HG02981 (cell line): ENCODE measurements at regions not wholly inside any gene's neighbourhood (a gene's known extent, or its start where the extent isn't known, plus 50 kb on each side); places are given as distances from the start of the nearest gene placed in this dataset.

Source experiments
- ATAC-seq: cut with Tn5 transposase; IDR thresholded peaks from one replicate; pipeline ENCODE4 v1.9.1; 2021; ENCODE audit warnings: mild to moderate bottlenecking, moderate library complexity; ENCODE audit not compliant: unreplicated experiment

DNA sequence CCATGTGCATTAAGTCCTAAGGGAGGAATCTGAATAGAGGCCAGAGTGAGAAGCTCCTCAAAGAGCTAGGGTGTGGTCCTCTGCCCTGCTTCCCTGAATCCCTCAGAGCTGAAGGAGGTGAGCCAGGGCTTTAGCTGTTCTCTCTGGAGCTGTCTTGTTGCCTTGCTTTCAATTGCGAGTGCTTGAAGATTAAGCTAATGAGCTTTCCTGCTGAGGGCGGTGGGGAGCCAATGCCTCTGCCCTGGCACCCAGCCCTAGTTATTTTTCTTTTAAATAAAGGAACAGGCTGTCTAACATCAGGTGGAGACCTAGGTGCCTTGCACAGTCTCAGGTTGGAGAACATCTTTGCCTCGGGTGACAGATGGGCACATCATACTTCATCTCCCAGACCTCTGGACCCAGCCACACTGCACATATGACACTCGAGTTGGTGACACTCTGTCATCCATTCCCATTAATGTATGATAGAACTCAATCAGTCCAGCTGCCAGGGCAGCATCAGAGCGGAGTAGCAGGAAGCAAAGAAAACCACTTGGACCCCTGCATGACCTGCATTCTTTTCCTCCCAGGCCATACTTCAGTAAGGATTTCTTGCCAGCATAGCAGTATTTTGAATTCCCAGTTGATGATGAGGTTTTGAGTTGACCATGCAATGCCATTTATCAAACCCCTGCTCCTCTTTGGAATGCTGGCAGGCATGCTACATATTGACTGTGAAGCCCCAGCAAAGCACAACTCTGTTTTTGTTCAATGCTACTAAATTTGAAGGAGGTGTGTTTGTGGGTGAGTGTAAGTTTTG, 292.7 kb downstream of the RNF144A start:
- no peak for ATAC-seq

DNA sequence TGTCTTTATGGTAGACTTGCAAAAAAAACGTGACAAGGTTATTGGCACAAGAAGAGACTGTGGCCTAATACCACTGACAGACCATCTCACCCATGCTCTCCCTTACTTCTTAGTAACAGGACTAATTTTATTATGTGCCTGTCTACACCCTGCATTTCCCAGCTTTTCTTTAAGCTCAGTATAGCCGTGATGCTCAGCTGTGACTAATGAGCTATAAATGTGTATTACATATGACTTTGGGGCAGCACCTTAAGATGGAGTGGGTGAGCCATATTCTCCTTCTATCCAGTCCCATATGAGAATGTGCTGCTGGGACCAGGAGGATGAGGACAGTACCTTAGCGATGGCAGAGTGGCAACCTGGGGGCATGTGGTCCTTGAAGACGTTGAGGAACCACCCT, 293.5 kb downstream of the RNF144A start:
- ATAC-seq: no peak

DNA sequence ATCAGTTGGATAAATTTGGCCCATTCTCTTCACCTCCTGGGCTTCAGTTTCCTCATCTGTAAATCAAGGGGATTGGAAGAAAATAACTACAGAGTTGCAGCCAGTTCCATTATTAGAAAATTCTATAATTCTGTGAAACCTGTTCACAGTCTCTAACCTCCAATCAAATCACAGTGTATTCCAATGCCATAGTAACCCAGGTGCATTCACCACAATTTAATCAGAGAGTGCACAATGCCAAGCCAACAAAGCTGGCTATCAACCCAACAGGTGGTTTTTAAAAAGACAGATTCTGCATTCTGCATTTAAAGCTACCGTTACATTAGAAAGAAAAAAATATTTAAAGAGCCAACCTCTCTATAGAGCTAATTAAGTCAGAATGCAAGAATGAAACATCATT, 308.6 kb downstream of the RNF144A start:
- no peak for ATAC-seq

DNA sequence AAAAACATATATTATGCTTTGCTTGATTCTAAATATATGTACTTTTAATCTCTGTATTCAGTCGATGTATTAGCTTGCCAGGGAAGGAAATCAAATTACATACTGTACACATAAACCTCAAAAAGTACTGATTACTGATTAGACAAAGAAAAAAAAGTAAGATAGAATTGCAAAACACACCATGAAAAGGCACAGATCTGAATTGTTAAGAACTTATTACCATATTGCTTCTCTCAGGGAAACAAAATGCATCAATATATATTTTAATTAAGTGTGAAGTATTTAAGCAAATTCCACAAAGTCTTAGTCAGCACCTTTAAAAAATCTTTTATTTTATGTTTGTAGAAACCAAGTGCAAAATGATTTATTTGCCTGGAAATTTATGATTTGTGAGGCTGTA, 309.3 kb downstream of the RNF144A start:
- no peak for ATAC-seq

DNA sequence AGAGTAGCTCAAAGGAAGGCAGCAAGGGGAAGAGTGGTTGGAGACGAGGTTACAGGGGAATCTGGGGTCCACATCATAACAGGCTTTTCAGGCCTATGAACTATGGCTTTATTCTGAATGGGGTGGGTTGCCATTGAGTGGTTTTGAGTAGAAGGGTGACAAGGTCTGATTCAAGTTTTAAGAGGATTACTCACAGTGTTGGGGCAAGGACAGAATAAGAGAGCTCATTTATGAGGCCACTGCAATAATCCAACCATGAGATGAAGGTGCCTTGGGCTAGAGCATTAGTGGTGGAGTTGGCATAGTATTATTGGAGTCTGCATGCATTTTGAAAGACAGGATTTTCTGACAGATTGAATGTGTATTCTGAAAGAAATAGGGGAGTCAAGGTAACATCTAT, 315.9 kb downstream of the RNF144A start:
- no peak for ATAC-seq

DNA sequence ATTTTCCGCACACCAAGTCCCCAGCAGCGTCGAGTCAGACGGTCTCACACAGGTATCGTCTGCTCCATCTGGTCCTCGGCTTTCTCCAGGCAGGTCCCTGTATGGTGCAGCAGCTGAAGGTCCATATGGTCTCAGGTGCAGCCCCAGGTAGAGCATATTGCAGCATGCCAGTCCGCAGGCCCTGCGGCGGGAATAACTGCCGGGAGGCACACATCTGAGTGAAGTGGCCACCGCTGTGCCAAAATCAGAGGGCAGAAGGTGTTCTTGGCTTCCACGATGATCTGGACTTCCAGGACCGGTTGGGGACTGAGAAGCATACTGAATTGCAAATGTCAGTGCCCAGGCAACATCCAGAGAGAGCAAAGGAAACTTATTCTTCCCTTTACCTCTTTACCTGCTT, 320.3 kb downstream of the RNF144A start:
- ATAC-seq: no peak

DNA sequence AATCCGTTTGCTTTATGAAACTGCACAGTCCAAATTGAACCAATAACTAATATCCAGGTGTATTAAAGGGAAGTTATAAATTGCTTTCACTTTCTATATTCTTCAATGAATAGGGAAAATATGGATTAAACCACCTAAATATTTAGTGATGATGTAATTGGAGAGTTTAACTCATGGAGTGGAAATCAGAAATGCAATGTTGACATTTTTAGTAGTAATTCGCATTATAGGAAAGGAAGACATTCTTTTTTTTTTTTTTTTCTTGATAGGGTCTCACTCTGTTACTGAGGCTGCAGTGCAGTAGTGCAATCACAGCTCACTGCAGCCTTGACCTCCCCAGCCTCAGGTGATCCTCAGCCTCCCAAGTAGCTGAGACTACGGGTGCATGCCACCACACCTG, 321.9 kb downstream of the RNF144A start:
- ATAC-seq: no peak

DNA sequence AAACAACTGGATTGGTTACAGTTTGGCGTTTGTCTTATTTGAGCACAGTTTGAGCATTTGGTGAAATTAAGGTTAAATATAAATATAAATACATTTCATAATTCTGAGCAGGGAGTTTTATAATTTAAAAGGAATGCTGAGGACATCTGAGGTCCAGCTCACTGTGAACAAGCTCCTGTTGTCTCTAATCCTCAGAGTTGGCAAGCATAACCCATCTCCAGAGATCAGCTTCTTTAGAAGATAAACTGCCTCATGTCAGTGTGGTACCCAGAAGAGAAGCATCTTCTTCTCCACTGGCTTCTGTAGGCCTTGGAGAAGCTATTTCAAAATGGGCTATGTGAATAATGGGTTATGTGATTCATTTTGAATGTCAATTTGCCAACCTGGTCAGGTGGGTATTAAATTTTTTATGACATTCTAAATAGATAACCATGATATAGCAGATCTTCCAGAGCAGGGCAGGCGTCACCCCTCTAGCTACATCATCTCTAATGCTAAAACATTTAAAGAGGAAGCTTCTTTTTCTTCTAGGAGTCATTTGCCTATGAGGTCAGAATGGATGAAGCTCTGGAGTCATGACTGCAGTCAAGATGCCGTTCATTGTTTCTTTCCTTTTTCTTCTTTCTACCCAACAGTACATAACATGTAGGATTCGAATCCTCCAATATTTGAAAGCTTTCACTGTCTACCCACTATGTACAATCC, 324.0 kb downstream of the RNF144A start:
- ATAC-seq: no peak

DNA sequence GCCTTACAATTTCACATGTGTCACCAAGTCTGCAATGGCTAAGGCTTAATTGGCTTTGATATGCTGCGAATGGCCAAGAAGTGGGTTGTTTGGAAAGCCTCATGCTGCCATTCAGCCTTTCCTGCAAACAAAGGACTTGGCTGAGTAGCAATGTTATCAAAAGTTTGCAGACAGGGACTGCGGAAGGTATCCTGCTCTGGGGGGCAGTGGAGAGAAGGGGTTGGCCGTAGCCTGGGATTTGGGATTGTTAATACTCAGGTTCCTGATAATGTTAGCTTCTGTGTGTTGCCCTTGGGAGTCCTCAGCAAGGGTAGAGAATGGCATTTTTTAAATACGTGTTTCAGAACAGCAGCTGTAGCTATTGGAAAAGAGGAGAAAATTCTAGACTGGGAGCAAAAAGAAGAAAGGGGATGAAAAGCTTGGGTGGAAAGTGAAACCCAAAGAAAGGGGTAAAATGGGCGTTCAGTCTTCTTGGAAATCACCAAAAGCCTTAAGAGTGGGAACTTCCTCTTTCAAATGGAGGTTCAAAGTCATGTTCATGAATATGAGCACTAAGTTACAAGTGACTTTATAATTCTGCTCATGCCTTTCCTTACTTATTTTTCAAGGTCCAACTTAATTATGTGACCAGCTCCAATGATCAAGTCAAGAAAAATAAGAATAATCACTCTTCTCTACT, 325.1 kb downstream of the RNF144A start:
- no peak for ATAC-seq

DNA sequence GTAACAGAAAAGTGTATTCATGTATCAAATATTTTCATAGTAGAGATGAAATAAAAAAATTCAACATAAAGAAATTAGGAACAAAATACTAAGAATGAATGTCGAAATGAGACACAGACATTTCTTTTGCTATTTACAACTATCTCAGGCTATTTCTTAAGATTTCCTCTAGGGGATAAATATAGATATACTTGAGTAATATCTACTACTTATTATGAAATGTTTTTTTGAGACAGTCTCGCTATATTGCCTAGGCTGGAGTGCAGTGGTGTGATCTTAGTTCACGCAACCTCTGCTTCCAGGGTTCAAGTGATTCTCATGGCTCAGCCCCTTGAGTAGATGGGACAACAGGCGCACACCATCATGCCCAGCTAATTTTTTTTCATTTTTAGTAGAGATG, 326.1 kb downstream of the RNF144A start:
- no peak for ATAC-seq

DNA sequence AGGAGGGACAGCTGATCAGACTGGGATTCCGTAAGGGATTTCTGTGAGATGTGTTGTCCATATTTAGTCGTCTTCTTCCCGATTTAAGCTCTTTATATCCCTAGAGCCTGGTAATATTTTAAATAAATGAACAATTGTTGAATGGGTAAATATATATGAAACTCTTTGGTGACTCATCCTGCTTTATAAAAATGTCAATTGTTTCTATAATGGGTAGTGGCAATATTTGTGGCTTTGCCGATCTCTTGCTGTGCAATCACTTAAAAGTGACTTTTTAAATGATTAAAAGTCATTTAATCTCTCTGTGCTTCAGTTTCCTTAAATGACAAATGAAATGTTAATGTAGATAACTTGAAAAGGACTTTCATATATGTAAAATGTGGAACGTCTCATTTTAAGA, 339.2 kb downstream of the RNF144A start:
- ATAC-seq: no peak

DNA sequence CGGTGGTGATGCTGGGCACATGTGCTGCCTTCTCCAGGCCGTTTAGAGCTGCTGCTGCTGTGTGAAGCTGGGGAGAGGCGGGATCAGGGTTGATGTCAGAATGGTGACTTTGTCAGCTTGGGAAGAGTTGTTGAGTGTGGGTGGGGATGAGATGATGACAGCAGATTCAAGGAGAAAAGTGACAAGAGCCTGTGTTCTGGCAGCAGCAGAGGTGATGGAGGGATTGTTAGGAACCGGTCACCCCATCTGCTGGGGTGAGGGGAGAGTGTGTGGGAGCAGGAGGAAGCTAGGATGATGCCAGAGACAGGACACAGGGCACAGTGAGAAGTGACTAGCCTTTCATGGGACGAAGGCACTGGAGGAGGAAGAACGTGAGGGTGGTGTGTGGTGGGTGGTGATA, 345.5 kb downstream of the RNF144A start:
- no peak for ATAC-seq

DNA sequence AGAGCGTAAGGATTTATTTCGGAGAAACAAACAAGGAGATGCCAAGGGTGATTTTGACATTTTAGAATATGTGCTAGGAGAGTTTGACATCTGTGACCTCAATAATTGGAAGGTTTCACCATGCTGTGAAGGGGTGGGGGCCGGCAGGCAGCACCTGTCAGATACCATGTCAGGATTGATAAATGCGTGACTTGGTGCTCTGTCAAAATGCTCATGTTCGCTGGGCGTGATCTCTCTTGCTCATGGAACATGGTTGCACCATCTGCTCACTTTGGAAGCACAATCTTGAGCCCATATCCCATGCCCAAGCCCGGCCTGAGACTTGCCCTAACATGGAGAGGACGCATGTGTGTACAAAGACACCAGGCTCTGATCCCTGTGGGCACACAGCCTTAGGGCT, 347.6 kb downstream of the RNF144A start:
- ATAC-seq: no peak

DNA sequence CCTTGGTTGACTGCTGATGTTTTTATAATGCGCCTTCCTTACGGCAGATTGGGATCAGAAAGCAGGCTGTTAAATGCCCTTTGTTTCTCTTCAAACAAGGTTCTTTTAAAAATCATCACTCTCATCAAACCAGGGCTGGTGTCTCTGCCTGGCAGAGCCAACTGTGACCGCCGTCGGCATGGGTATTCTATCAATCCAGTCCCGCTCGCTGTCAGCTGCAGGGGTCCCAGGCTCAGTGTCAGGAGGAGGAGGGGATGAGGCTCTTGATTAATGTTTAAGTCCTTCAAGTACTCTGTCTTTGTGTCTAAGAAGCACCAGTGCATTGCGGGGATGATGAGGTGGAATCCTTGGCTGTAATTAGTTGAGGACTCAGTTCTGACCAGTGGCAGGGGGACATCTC, 348.1 kb downstream of the RNF144A start:
- no peak for ATAC-seq

DNA sequence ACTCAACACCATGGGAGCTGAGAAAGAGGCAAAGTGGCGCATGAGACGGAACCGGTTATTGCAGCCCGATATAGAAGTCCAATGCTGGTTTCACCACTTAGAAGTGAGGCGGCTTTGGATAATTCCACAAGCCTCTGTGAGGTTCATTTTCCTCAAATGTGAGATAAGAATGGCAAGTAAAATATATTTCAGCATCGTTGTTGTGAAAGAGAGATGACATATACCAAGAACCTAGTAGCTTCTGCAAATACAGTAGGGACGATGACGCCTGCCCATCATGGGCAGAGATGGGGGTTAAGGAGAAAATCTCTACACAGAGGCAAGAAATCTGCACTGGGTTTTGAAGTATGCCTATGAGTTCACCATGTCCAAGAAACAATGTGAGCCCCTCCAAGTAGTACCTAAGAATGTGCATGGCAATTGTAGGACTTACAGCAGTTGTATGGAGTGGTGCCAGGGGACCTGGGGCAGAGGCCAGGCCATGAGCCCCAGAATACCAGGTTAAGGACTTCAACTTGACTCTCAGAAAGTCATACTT, 352.0 kb downstream of the RNF144A start:
- ATAC-seq: no peak

DNA sequence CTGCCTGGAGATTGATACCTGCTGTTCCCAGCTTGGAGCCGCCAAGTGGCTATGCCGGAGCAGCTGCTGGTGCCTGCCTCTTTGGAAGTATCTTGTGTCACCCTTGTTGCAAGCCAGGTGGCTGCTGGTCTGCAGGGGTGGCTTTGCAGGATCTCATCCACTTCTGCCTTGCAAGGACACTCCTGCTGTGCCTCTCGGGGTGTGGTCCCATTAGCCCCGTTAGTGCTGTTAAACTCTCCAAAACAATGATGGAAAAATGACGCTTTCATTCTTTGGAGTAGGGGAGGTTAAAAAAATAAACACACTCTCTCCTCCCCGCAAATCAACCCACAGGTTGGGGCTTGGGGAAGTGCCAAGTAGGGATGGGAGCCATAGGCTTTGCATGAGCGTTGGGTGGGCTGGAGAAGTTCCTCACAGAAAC, 352.8 kb downstream of the RNF144A start:
- ATAC-seq: no peak

DNA sequence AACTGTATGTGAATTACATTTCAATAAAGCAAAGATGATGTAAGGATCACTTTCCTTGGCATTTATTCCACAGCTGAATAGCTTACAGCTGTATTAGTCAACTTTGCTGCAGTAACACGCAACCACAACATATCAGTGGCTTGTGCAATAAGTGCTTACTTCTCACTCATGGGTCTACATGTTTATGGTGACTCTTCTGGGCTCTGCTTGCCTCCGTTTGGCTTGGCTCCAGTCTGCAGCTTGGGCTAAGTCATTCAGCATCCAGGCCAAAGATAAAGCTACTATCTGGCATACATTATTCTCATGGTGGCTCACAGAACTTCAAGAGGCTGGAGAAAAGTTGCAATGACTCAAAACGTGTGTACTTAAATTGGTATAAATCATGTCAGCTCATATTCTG, 355.0 kb downstream of the RNF144A start:
- no peak for ATAC-seq

DNA sequence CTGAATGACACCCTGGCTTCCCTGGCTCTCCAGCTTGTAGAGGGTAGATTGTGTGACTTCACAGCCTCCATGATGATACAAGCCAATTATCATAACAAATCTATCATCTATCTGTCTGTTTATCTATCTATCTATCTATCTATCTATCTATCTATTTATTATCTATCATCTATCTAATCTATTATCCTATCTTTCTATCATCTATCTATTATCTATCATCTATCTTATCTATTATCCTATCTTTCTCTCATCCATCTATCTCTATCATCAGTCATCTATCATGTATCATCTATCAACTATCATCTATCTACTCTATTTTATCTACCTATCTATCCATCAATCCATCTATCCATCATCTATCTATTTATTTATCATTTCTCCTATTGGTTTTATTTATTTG, 361.8 kb downstream of the RNF144A start:
- ATAC-seq: no peak

DNA sequence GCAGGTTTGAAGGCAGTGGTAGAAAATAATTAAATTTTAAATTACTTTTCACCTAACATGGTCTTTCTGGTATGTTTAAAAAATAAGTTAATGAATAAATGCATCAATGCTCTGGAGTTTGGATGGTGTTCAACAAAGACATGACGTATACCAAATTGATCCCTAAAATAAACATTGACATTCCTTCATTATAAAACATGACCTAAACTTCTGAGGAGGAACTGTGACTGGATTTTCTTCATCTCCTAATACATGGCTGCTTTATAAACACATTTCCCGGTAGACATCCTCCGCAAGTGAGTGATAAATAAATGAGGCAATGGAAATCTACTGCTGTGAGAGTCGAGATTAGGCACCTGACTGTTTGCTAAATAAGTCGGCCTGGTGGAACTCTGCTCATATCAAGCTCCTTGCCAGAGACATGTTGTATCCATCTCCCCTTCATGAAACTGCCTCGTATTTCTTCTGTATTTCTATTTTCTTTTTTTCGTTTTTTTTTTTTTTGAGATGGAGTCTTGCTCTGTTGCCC, 362.3 kb downstream of the RNF144A start:
- no peak for ATAC-seq

DNA sequence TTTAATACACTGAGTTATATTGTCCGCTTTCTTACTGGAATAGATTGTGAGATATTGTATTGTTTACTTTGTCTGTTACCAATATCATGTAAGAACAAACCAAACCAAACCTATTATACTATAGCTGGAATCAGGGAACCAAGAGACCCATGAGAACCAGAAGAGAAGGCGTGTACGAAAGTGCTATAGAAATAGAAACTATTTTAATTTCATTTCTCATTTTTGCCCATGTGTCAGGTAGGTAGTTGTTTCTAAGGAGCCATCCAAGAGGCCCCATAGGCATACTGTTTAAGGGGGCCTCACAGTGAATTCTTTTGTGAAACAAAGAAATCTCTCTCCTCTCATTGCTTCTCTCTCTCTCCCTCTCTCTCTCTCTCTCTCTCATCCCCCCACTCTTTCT, 363.6 kb downstream of the RNF144A start:
- ATAC-seq: no peak
